ENCODE measurements at regions not wholly inside any gene's neighbourhood (a gene's known extent, or its start where the extent isn't known, plus 50 kb on each side); places are given as distances from the start of the nearest gene placed in this dataset.

- TF ChIP-seq CTCF (IDR thresholded peaks at IDR 0.05; ENCODE audit: partially characterized antibody, unreplicated experiment) = no peak
- H3K4me1 Mint-ChIP-seq (ENCODE audit: low read depth, unreplicated experiment) = no peaks in the 10 kb centered on the region
- H3K4me3 Mint-ChIP-seq (ENCODE audit: unreplicated experiment) = no peak overlapping the region
- H3K27me3 Mint-ChIP-seq (ENCODE audit: unreplicated experiment) = no peaks in the 10 kb centered on the region
- no peaks in the 10 kb centered on the region for H3K9me3 Mint-ChIP-seq (ENCODE audit: unreplicated experiment)
- no peak overlapping the region for H3K27ac Mint-ChIP-seq (ENCODE audit: unreplicated experiment)
- no peak for DNase-seq
- H3K36me3 Mint-ChIP-seq (ENCODE audit: unreplicated experiment) = no peaks in the 10 kb centered on the region
Observed at GRCh38 chr6:51271615-51272014, 452.9 kb downstream of the TFAP2B start.

GRCh38 chr6:51273228-51273961 is 454.7 kb downstream of the TFAP2B start:
- no peak overlapping the region for H3K4me3 Mint-ChIP-seq (ENCODE audit: unreplicated experiment)
- no peak for TF ChIP-seq CTCF (IDR thresholded peaks at IDR 0.05; ENCODE audit: partially characterized antibody, unreplicated experiment)
- no peak for DNase-seq
- H3K9me3 Mint-ChIP-seq (ENCODE audit: unreplicated experiment) = no peaks in the 10 kb centered on the region
- H3K4me1 Mint-ChIP-seq (ENCODE audit: low read depth, unreplicated experiment) = no peaks in the 10 kb centered on the region
- H3K36me3 Mint-ChIP-seq (ENCODE audit: unreplicated experiment) = no peaks in the 10 kb centered on the region
- no peaks in the 10 kb centered on the region for H3K27me3 Mint-ChIP-seq (ENCODE audit: unreplicated experiment)
- no peak overlapping the region for H3K27ac Mint-ChIP-seq (ENCODE audit: unreplicated experiment)

- Mint-ChIP-seq H3K4me3 (ENCODE audit: unreplicated experiment) (no peak overlapping the region), H3K4me1 (ENCODE audit: low read depth, unreplicated experiment) (no peaks in the 10 kb centered on the region), H3K9me3 (ENCODE audit: unreplicated experiment) (no peaks in the 10 kb centered on the region), H3K27ac (ENCODE audit: unreplicated experiment) (no peak overlapping the region), H3K27me3 (ENCODE audit: unreplicated experiment) (no peaks in the 10 kb centered on the region), H3K36me3 (ENCODE audit: unreplicated experiment) (no peaks in the 10 kb centered on the region)
- TF ChIP-seq CTCF (IDR thresholded peaks at IDR 0.05; ENCODE audit: partially characterized antibody, unreplicated experiment) = no peak
- no peak for DNase-seq
Observed at GRCh38 chr6:51277474-51277873, 458.8 kb downstream of the TFAP2B start.

GRCh38 chr6:51282026-51282425 is 463.4 kb downstream of the TFAP2B start:
- Mint-ChIP-seq H3K27me3 (ENCODE audit: unreplicated experiment) (no peaks in the 10 kb centered on the region), H3K9me3 (ENCODE audit: unreplicated experiment) (no peaks in the 10 kb centered on the region), H3K27ac (ENCODE audit: unreplicated experiment) (no peak overlapping the region), H3K4me3 (ENCODE audit: unreplicated experiment) (no peak overlapping the region), H3K4me1 (ENCODE audit: low read depth, unreplicated experiment) (no peaks in the 10 kb centered on the region), H3K36me3 (ENCODE audit: unreplicated experiment) (no peaks in the 10 kb centered on the region)
- no peak for TF ChIP-seq CTCF (IDR thresholded peaks at IDR 0.05; ENCODE audit: partially characterized antibody, unreplicated experiment)
- no peak for DNase-seq

GRCh38 chr6:51283723-51284355 is 465.2 kb downstream of the TFAP2B start:
- Mint-ChIP-seq H3K27ac (ENCODE audit: unreplicated experiment) (no peak overlapping the region), H3K4me3 (ENCODE audit: unreplicated experiment) (no peak overlapping the region), H3K4me1 (ENCODE audit: low read depth, unreplicated experiment) (no peaks in the 10 kb centered on the region), H3K9me3 (ENCODE audit: unreplicated experiment) (no peaks in the 10 kb centered on the region), H3K27me3 (ENCODE audit: unreplicated experiment) (no peaks in the 10 kb centered on the region), H3K36me3 (ENCODE audit: unreplicated experiment) (no peaks in the 10 kb centered on the region)
- no peak for DNase-seq
- no peak for TF ChIP-seq CTCF (IDR thresholded peaks at IDR 0.05; ENCODE audit: partially characterized antibody, unreplicated experiment)

All from glutamatergic neuron (in vitro differentiated cells).